Activated CD4-positive, alpha-beta T cell treated with anti-CD3 and anti-CD28 coated beads for 24 hours (primary cell): ENCODE measurements at regions not wholly inside any gene's neighbourhood (a gene's known extent, or its start where the extent isn't known, plus 50 kb on each side); places are given as distances from the start of the nearest gene placed in this dataset.
"Not testable (repeated sequence)": the region's sequence is repeated elsewhere in the genome, so short reads cannot be mapped to it uniquely, and the experiment has no call there.

ENCODE experiments used
- DNase-seq, 2 donors: peaks; one replicate each; pipeline ENCODE4 v3.0.0-alpha.2; 2020; ENCODE audit warnings: low read depth in 2 of 2

DNA sequence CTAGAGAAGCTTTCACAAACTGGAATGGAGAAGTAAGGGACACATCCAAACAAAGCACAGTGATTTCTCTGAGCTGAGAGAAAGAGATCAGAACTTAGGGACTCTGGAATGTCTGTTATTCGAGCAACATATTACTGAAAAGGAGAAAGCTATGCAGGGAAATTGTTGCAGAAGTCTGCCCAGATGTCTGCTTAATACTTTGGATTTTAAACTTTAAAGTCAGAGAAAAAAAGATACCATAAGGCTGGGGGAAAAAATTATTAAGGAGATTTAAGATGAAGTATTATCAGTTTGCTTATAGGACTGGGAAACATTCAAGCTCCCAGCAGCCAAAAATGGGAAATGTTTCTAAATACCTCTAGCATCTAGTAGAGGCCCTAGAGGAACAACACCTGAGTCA lies 803.9 kb downstream of the TAF11L14 start:
- no peak for DNase-seq

GRCh38 chr5:18455521-18455920 lies 821.3 kb downstream of the TAF11L14 start:
- no peak for DNase-seq

- DNase-seq = no peak
Measured at GRCh38 chr5:18457255-18457654, 823.0 kb downstream of the TAF11L14 start.

GRCh38 chr5:18461766-18462165 lies 827.5 kb downstream of the TAF11L14 start:
- DNase-seq = no peak

GRCh38 chr5:18465833-18466681 lies 831.8 kb downstream of the TAF11L14 start:
- peak; percentile 9 to 26 for DNase-seq

GRCh38 chr5:18466731-18467130 lies 832.5 kb downstream of the TAF11L14 start:
- DNase-seq = no peak

GRCh38 chr5:18471791-18472190 lies 837.5 kb downstream of the TAF11L14 start:
- not testable (repeated sequence) for DNase-seq

- no peak for DNase-seq
Measured at GRCh38 chr5:18483451-18483850, 849.2 kb downstream of the TAF11L14 start.

- no peak for DNase-seq
Measured at GRCh38 chr5:18487928-18488480, 853.7 kb downstream of the TAF11L14 start.

- DNase-seq = no peak
Measured at GRCh38 chr5:18489703-18490102, 855.4 kb downstream of the TAF11L14 start.

- no peak for DNase-seq
Measured at GRCh38 chr5:18491349-18491748, 857.1 kb downstream of the TAF11L14 start.

GRCh38 chr5:18495157-18495556 lies 860.9 kb downstream of the TAF11L14 start:
- no peak for DNase-seq

DNA sequence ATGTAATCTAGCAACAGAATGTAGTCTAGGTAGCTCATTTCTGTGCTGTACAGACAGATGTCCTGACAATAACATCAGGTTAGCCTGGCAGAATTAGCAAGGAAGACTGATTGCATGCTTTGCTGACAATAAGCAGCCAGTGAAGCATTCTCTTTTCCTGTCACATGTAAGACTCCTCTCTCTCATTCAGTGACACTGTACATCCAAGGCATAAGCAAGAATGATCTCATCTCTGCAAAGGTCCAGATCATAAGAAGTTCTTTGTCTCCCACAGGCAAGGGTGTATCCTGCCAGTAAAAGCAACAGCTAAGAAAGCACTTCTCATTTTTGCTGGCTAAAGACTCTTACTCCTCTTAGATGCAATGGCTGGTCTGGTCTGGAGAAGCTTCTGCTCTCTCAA lies 861.8 kb downstream of the TAF11L14 start:
- DNase-seq = no peak

- DNase-seq = no peak
Measured at GRCh38 chr5:18497089-18497488, 862.8 kb downstream of the TAF11L14 start.

GRCh38 chr5:18503797-18504328 lies 869.6 kb downstream of the TAF11L14 start:
- no peak for DNase-seq

DNA sequence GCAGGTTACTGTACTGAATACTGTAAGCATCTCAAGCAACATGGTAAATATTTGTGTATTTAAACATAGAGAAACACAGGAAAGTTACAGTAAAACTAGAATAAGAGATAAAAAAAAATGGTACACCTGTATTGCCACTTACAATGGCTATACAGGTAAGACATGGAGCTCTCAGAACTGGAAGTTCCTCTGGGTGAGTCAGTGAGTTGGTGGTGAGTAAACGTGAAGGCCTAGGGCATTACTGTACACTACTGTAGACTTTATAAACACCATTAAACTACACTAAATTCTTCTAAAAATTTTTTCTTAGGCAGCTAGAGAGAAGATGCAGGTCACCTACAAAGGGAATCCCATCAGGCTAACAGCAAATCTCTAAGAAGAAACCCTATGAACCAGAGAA lies 872.9 kb downstream of the TAF11L14 start:
- DNase-seq = no peak

- no peak for DNase-seq
Measured at GRCh38 chr5:18517641-18518380, 883.6 kb downstream of the TAF11L14 start.

DNA sequence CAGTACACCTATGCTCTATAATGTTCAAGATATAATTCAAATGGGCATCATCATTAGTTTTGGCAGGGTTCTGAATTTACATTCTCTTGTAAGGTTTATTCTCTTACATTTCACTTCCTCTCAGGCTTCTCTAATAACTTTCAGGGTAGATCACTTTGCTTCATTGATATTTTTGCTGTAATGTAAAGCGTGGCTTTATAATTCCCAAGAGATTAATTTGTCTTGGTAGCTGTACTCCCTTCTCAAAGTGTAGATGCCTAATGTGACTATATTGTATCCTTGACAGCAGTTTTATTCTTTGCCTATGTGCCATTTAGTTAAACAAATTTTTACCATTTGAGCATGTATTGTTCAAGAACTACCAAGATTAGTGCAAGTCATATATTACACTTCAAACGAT lies 889.1 kb downstream of the TAF11L14 start:
- DNase-seq = no peak

DNA sequence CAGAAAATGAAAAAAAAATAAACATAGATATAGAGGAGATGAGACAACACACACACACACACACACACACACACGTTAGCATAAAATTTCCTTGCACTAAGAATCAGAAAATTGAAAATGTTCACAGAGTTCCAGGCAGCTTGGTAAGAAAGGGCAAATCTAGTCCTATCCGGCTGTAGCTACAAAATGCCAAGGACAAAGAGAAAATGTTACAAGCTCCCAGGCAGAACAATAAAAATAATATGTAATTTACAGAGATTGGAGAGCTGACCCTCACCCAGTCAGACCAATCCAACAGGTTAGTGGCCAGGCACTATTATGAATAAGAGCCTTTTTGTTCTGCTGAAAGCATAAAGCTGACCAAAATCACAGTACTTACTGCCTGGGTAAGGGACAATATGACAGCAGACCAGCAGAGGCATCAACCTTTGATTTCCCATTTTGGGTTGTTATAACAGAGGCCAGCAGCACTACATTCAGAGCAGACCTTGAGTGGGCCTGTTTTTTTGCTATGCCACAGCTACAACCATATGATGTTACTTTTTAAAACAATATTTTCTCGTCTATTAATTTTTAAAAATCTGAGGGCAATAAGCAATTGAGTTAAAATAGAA lies 892.6 kb downstream of the TAF11L14 start:
- no peak for DNase-seq

DNA sequence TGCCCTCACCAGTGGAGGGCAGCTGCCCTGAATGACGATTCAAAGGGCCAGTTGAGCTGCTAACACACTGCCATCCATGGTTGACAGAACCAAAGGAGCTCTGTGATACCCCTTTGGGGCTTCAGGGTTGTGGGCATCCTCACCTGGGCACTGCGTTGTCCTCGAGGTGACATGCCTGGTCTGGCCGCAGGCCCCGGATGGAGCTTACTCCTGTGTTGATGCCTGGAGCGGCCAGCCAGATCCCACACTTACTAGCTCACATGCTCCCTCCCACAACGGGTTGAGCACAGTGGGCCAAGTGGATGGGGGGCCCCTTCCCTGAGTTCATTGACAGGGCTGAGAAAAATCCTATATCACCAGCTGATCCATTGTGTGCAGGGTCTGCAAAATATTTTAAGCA lies 898.9 kb downstream of the TAF11L14 start:
- DNase-seq = no peak

- no peak for DNase-seq
Measured at GRCh38 chr5:18534119-18534518, 899.9 kb downstream of the TAF11L14 start.

DNA sequence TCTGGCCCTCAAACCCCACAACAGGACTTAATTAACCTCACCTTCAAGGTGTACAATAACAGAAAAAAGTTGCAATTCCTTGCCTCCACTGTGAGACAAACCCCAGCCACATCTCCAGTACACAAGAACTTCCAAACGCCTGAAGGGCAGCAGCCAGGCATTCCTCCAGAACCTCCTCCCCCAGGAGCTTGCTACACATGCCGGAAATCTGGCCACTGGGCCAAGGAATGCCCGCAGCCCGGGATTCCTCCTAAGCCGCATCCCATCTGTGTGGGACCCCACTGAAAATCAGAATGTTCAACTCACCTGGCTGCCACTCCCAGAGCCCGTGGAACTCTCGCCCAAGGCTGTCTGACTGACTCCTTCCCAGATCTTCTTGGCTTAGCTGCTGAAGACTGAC lies 901.5 kb downstream of the TAF11L14 start:
- not testable (repeated sequence) for DNase-seq
